GM04503 (cell line): ENCODE measurements at regions not wholly inside any gene's neighbourhood (a gene's known extent, or its start where the extent isn't known, plus 50 kb on each side); places are given as distances from the start of the nearest gene placed in this dataset.
"Not testable (repeated sequence)": the region's sequence is repeated elsewhere in the genome, so short reads cannot be mapped to it uniquely, and the experiment has no call there.

Experiments
- DNase-seq: peaks from one replicate; pipeline ENCODE4 v3.0.0-alpha.2; 2012; ENCODE audit warnings: low read depth

- DNase-seq, result not testable (repeated sequence)
Observed at GRCh38 chr20:30393523-30393922, 863.9 kb upstream of the DEFB115 start.

DNA sequence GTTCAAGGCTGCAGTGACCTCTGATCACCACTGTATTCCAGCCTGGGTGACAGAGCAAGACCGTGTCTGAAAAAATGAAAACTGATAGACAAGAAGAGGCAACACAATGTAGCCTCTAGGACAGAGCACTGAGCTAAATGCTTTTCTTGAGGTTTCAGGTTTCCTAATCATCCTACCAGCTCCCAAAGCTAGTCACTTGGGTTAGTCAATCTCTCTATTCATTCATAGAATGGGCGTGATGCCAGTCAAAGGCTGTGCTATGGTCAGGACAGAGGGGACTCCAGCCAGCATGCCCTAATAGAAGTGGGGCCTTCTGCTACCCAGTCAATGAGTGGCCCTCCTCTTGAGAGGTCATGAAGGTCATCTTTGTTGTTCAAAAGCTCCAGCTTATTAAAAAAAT is 860.4 kb upstream of the DEFB115 start:
- not testable (repeated sequence) for DNase-seq

- not testable (repeated sequence) for DNase-seq
Observed at GRCh38 chr20:30405061-30405460, 852.4 kb upstream of the DEFB115 start.

DNA sequence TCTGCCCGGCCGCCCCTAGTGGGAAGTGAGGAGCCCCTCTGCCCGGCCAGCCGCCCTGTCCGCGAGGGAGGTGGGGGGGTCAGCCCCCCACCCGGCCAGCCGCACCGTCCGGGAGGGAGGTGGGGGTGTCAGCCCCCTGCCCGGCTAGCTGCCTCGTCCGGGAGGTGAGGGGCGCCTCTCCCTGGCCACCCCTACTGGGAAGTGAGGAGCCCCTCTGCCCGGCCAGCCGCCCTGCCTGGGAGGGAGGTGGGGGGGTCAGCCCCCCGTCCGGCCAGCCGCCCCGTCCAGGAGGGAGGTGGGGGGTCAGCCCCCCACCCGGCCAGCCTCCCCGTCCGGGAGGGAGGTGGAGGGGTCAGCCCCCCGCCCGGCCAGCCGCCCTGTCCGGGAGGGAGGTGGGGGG is 851.9 kb upstream of the DEFB115 start:
- DNase-seq, result not testable (repeated sequence)

- DNase-seq, result not testable (repeated sequence)
Observed at GRCh38 chr20:30406370-30406769, 851.1 kb upstream of the DEFB115 start.

DNA sequence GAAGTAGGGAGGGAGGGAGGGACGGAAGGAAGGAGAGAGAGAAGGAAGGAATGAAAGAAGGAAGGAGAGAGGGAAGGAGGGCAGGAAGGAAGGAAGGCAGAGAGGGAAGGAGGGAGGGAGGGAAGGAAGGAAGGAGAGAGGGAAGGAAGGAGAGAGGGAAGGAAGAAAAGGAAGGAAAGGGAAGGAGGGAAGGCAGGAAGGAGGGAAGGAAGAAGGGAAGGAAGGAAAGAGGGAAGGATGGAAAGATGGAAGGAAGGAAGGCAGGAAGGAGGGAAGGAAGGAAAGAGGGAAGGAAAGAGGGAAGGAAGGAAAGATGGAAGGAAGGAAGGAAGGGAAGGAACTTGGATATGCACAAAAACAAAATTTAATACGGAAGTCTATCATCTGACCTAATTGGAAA is 844.5 kb upstream of the DEFB115 start:
- DNase-seq, result no peak

GRCh38 chr20:30417387-30417786 is 840.1 kb upstream of the DEFB115 start:
- not testable (repeated sequence) for DNase-seq

GRCh38 chr20:30418378-30418777 is 839.1 kb upstream of the DEFB115 start:
- not testable (repeated sequence) for DNase-seq

DNA sequence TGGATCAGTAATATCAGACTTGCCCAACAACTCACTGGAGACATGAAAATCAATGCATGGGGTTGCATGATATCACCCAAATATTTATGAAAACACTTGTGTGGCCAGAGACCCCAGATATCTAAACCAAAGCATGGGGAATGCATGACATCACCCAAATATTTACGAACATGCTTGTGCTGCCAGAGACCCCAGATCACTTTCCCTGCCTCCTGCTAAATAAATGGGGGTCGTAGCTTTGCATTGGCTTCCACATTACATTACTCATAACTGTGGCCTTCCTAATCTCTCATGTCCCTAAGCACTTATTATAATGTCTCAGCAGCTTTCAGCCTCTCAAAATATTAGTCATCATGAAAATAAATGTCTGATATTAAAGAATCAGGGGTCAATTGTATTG is 838.0 kb upstream of the DEFB115 start:
- DNase-seq, result no peak

DNA sequence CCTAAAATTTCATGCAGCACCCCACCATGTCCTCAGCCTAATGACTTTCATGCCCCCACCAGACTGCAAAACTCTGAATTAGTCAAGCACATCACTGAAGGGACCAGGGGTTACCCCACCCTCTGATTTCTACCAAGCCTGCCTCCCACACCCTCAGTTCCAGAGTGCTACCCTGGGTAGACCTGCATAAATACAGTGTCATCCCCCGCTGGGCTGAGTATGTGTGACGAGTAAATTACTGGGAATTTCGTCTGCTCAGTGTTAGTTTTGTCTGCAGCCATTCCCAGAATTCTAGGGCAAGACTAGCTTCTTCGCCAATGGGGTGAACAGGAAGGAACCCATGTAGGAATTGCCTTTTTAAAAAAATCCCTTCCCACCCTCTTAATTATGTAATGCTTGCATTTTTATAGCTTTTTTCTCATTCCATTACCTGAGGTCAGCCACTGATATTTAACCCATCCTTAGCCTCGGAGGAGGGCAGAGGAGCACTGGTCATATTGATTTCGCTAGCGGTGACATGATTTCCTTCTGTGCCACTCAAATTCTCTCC is 837.5 kb upstream of the DEFB115 start:
- DNase-seq, result not testable (repeated sequence)
